ENCODE measurements at regions not wholly inside any gene's neighbourhood (a gene's known extent, or its start where the extent isn't known, plus 50 kb on each side); places are given as distances from the start of the nearest gene placed in this dataset.
A peak's percentile ranks its signal among the peaks of the same experiment; 100 is the strongest.

GRCh38 chr11:119479685-119480275 is 56.8 kb upstream of the THY1 start:
- Histone ChIP-seq H3K27me3 (replicated peaks; ENCODE audit: control insufficient read depth, insufficient read depth, low read length) (peaks cover 17% of the 10 kb centered on the region), H3K4me3 (ENCODE audit: low read length) (no peak overlapping the region), H3K36me3 (ENCODE audit: control insufficient read depth, insufficient read depth, low read length, severe bottlenecking) (no peaks in the 10 kb centered on the region), H3K9me3 (ENCODE audit: control insufficient read depth, low read length) (no peaks in the 10 kb centered on the region), H3K9ac (ENCODE audit: low read length) (no peak overlapping the region), H3K4me1 (ENCODE audit: control insufficient read depth, insufficient read depth, low read length) (peaks cover 19% of the 10 kb centered on the region)
- DNase-seq (ENCODE audit: low read depth): no peak

- Histone ChIP-seq H3K27me3 (replicated peaks; ENCODE audit: control insufficient read depth, insufficient read depth, low read length) (peaks cover 17% of the 10 kb centered on the region), H3K36me3 (ENCODE audit: control insufficient read depth, insufficient read depth, low read length, severe bottlenecking) (no peaks in the 10 kb centered on the region), H3K4me3 (ENCODE audit: low read length) (no peak overlapping the region), H3K9ac (ENCODE audit: low read length) (no peak overlapping the region), H3K9me3 (ENCODE audit: control insufficient read depth, low read length) (no peaks in the 10 kb centered on the region), H3K4me1 (ENCODE audit: control insufficient read depth, insufficient read depth, low read length) (peaks cover 20% of the 10 kb centered on the region)
- DNase-seq (ENCODE audit: low read depth): no peak
Observed at GRCh38 chr11:119478711-119479285, 55.8 kb upstream of the THY1 start.

DNA sequence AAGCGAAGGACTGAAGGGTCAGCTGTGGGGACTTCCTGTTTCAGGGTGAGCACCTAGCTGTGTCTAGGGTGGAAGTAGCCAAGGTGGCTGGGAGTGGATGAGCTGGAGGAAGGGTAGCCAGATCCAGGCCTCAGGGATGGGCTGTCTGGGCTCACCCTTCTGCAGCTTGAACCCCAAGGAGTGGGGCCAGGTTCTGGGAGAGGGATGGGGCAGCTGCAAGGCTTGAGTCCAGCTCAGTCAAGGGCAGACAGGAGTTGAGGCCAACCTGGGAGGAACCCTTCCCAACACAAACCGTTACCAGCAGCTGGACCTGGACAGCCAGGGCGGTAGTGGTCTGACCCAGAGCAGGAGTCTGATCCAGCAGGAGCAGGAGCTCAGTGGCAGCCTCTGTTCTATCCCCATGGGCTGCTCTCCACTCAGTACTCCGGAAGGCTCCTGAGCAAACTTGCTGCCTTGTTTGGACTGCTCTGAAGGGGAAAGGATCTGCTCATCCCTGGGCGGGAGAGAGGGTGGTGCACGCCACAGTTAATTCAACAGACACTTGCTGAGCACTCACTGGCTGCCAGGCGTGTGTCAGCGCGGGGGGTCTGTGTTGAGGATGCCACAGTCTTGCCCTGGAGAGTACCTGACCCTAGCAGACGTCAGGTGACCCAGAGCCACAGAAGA is 53.8 kb upstream of the THY1 start:
- no peaks in the 10 kb centered on the region for H3K9me3 ChIP-seq (ENCODE audit: control insufficient read depth, low read length)
- H3K36me3 ChIP-seq (ENCODE audit: control insufficient read depth, insufficient read depth, low read length, severe bottlenecking): no peaks in the 10 kb centered on the region
- DNase-seq (ENCODE audit: low read depth): no peak

GRCh38 chr11:119476038-119476437 is 53.1 kb upstream of the THY1 start:
- Histone ChIP-seq H3K27me3 (replicated peaks; ENCODE audit: control insufficient read depth, insufficient read depth, low read length) (no peaks in the 10 kb centered on the region), H3K9ac (ENCODE audit: low read length) (no peak overlapping the region), H3K4me3 (ENCODE audit: low read length) (no peak overlapping the region), H3K36me3 (ENCODE audit: control insufficient read depth, insufficient read depth, low read length, severe bottlenecking) (no peaks in the 10 kb centered on the region), H3K9me3 (ENCODE audit: control insufficient read depth, low read length) (no peaks in the 10 kb centered on the region), H3K4me1 (ENCODE audit: control insufficient read depth, insufficient read depth, low read length) (peaks cover 41% of the 10 kb centered on the region)
- DNase-seq (ENCODE audit: low read depth): no peak

More for the DNA sequence above, 53.8 kb upstream of the THY1 start:
- no peak overlapping the region for H3K4me3 ChIP-seq (ENCODE audit: low read length)
- no peak overlapping the region for H3K9ac ChIP-seq (ENCODE audit: low read length)
- peaks cover 2% of the 10 kb centered on the region for H3K27me3 ChIP-seq (replicated peaks; ENCODE audit: control insufficient read depth, insufficient read depth, low read length)
- peaks cover 36% of the 10 kb centered on the region for H3K4me1 ChIP-seq (ENCODE audit: control insufficient read depth, insufficient read depth, low read length)

DNA sequence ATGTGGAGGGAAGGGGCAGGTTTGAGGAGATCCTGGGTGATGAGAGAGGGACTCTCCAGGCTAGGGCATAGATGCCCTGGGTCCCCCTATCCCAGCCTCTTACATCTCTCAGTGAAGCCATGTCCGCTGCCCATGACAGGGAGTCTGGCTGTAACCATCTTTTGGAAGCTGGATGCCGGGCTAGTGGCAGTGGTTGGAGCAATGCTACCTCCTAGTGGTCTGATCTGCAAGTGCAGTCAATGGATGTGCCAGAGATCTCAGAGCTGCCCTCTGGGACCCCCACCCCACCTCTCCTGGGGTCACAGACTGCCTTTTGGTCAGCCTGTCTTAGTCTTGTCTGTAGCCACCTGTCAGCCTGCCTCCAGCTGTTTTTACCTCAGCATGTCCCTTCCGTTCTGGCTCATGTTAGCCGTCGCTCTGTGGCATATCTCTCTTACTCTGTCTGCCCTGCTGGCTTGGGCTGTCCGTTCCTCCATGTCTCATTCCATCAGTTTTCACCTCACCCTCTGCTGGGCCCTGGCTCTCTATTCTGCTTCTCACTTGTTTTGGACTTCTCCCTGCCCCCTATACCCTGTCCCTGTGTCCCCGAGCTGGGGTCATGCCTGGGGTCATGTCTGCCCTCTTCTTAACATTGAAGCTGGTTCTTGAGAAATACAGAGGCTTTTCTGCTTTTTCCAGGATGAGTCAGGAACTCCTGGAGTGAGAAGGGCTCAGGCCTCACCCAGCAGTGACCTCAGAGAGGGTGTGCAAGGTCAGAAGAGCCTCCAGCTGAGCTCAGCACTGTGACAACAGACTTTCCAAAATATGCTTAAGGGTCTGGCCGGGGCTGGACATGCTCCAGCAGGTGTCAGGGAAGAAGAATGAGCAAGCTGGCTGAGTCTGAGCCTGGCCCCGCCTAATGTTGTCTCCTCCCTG is 52.0 kb upstream of the THY1 start:
- DNase-seq (ENCODE audit: low read depth): peak; percentile 91
- peak overlapping the region; percentile 23 for H3K4me3 ChIP-seq (ENCODE audit: low read length)
- H3K9me3 ChIP-seq (ENCODE audit: control insufficient read depth, low read length): no peaks in the 10 kb centered on the region
- H3K27me3 ChIP-seq (replicated peaks; ENCODE audit: control insufficient read depth, insufficient read depth, low read length): no peaks in the 10 kb centered on the region
- H3K36me3 ChIP-seq (ENCODE audit: control insufficient read depth, insufficient read depth, low read length, severe bottlenecking): no peaks in the 10 kb centered on the region
- peak overlapping the region; percentile 72 for H3K9ac ChIP-seq (ENCODE audit: low read length)
- H3K4me1 ChIP-seq (ENCODE audit: control insufficient read depth, insufficient read depth, low read length): peaks cover 45% of the 10 kb centered on the region

DNA sequence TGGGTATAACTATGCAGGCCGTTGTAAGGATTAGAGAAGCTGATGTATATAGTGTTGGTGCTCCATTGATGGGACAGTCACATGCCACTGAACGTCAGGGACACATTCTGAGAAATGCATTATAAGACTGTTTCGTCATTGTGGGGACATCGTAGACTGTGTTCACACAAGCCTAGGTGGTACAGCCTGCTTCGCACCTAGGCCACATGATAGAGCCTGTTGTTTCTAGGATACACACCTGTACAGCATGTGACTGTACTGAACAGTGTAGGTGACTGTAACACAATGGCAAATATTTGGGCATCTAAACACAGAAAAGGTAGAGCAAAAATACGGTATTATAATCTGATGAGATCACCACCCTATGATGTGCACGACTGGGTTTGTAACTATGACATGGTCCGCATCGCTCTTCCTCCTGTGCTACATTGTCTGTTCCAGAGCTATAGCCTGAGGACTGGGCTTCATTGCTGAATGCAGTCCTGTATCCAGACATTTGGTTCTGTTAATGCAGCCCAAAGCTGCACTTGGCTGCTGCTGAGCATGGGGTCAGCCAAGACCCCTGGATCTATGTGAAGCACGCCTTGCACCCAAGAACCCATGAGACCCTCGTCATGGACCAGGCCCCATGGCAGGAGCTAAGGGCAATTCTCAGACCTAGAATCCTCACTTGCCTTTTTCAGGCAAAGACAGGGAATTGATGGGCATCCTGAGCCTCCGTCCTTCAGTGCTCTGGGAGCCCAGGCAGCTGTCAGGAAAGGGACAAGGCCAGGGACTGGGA is 51.1 kb upstream of the THY1 start:
- Histone ChIP-seq H3K4me1 (ENCODE audit: control insufficient read depth, insufficient read depth, low read length) (peaks cover 52% of the 10 kb centered on the region), H3K9me3 (ENCODE audit: control insufficient read depth, low read length) (no peaks in the 10 kb centered on the region), H3K4me3 (ENCODE audit: low read length) (no peak overlapping the region), H3K36me3 (ENCODE audit: control insufficient read depth, insufficient read depth, low read length, severe bottlenecking) (no peaks in the 10 kb centered on the region), H3K27me3 (replicated peaks; ENCODE audit: control insufficient read depth, insufficient read depth, low read length) (no peaks in the 10 kb centered on the region), H3K9ac (ENCODE audit: low read length) (no peak overlapping the region)
- DNase-seq (ENCODE audit: low read depth): no peak

GRCh38 chr11:119473226-119473625 is 50.3 kb upstream of the THY1 start:
- DNase-seq (ENCODE audit: low read depth): no peak
- Histone ChIP-seq H3K4me1 (ENCODE audit: control insufficient read depth, insufficient read depth, low read length) (peaks cover 52% of the 10 kb centered on the region), H3K36me3 (ENCODE audit: control insufficient read depth, insufficient read depth, low read length, severe bottlenecking) (no peaks in the 10 kb centered on the region), H3K4me3 (ENCODE audit: low read length) (no peak overlapping the region), H3K9me3 (ENCODE audit: control insufficient read depth, low read length) (no peaks in the 10 kb centered on the region), H3K9ac (ENCODE audit: low read length) (peak overlapping the region; percentile 27), H3K27me3 (replicated peaks; ENCODE audit: control insufficient read depth, insufficient read depth, low read length) (no peaks in the 10 kb centered on the region)

GRCh38 chr11:119472856-119473222 is 49.9 kb upstream of the THY1 start:
- no peaks in the 10 kb centered on the region for H3K36me3 ChIP-seq (ENCODE audit: control insufficient read depth, insufficient read depth, low read length, severe bottlenecking)
- no peak for DNase-seq (ENCODE audit: low read depth)
- H3K4me1 ChIP-seq (ENCODE audit: control insufficient read depth, insufficient read depth, low read length): peaks cover 52% of the 10 kb centered on the region
- H3K9ac ChIP-seq (ENCODE audit: low read length): peak overlapping the region; percentile 27
- no peaks in the 10 kb centered on the region for H3K9me3 ChIP-seq (ENCODE audit: control insufficient read depth, low read length)
- no peaks in the 10 kb centered on the region for H3K27me3 ChIP-seq (replicated peaks; ENCODE audit: control insufficient read depth, insufficient read depth, low read length)
- no peak overlapping the region for H3K4me3 ChIP-seq (ENCODE audit: low read length)

Measured in adipocyte (in vitro differentiated cells).